ENCODE measurements at regions not wholly inside any gene's neighbourhood (a gene's known extent, or its start where the extent isn't known, plus 50 kb on each side); places are given as distances from the start of the nearest gene placed in this dataset.

- Histone ChIP-seq H3K4me1 (peaks cover 8 to 22% (median 17%) of the 10 kb centered on the region in 10 experiments), H3K4me2 (no peak overlapping the region), H3K9ac (no peak overlapping the region), H3K4me3 (no peak overlapping the region), H3K27ac (no peak overlapping the region), H4K20me1 (no peaks in the 10 kb centered on the region), H3K36me3 (no peaks in the 10 kb centered on the region), H3K27me3 (no peaks in the 10 kb centered on the region), H3K9me3 (replicated peaks in 1 of 11) (0 out of 22 replicates have a peak, but pooled peaks cover 0 to 7% (median 0%) of the 10 kb centered on the region in 11 experiments)
- no peak for TF ChIP-seq Cebpa-rat (IDR thresholded peaks at IDR 0.05)
Measured at GRCh38 chr1:214205053-214205452, 75.9 kb upstream of the SMYD2 start.

GRCh38 chr1:214208460-214208859 lies 72.5 kb upstream of the SMYD2 start:
- Histone ChIP-seq H3K27me3 (no peaks in the 10 kb centered on the region), H3K9ac (peak overlapping the region in 3 of 11 experiments; percentile 18 to 54 (median 29); a peak in 4 of 22 replicates), H4K20me1 (no peaks in the 10 kb centered on the region), H3K9me3 (replicated peaks in 1 of 11) (0 out of 22 replicates have a peak, but pooled peaks cover 0 to 7% (median 0%) of the 10 kb centered on the region in 11 experiments), H3K27ac (peak overlapping the region in 7 of 11 experiments; percentile 41 to 74 (median 67); a peak in 14 of 22 replicates), H3K4me1 (peaks cover 8 to 22% (median 18%) of the 10 kb centered on the region in 10 experiments), H3K4me3 (no peak overlapping the region), H3K36me3 (no peaks in the 10 kb centered on the region), H3K4me2 (peak overlapping the region; percentile 17 to 71 (median 47); a peak in 20 of 22 replicates)
- TF ChIP-seq Cebpa-rat (IDR thresholded peaks at IDR 0.05): no peak

- Histone ChIP-seq H3K9ac (peak overlapping the region in 6 of 11 experiments; percentile 1 to 54 (median 22); a peak in 4 of 22 replicates), H4K20me1 (no peaks in the 10 kb centered on the region), H3K36me3 (no peaks in the 10 kb centered on the region), H3K4me2 (peak overlapping the region; percentile 17 to 71 (median 47); a peak in 21 of 22 replicates), H3K4me3 (no peak overlapping the region), H3K4me1 (peaks cover 8 to 23% (median 19%) of the 10 kb centered on the region in 10 experiments), H3K27ac (peak overlapping the region in 8 of 11 experiments; percentile 40 to 74 (median 65); a peak in 14 of 22 replicates), H3K27me3 (no peaks in the 10 kb centered on the region), H3K9me3 (replicated peaks in 1 of 11) (0 out of 22 replicates have a peak, but pooled peaks cover 0 to 3% (median 0%) of the 10 kb centered on the region in 11 experiments)
- no peak for TF ChIP-seq Cebpa-rat (IDR thresholded peaks at IDR 0.05)
Measured at GRCh38 chr1:214209260-214209808, 71.6 kb upstream of the SMYD2 start.

GRCh38 chr1:214213136-214213535 lies 67.8 kb upstream of the SMYD2 start:
- no peaks in the 10 kb centered on the region for H3K27me3 ChIP-seq
- no peaks in the 10 kb centered on the region for H4K20me1 ChIP-seq
- H3K9me3 ChIP-seq (replicated peaks in 1 of 11): no peaks in the 10 kb centered on the region
- H3K27ac ChIP-seq: no peak overlapping the region
- H3K4me2 ChIP-seq: no peak overlapping the region; a peak in 1 of 22 replicates
- no peak for TF ChIP-seq Cebpa-rat (IDR thresholded peaks at IDR 0.05)
- no peak overlapping the region for H3K9ac ChIP-seq
- H3K4me1 ChIP-seq: peaks cover 8 to 23% (median 17%) of the 10 kb centered on the region in 10 experiments
- H3K4me3 ChIP-seq: no peak overlapping the region
- H3K36me3 ChIP-seq: no peaks in the 10 kb centered on the region

- no peaks in the 10 kb centered on the region for H3K27me3 ChIP-seq
- no peaks in the 10 kb centered on the region for H3K36me3 ChIP-seq
- H3K27ac ChIP-seq: no peak overlapping the region
- H3K9me3 ChIP-seq (replicated peaks in 1 of 11): no peaks in the 10 kb centered on the region
- H4K20me1 ChIP-seq: no peaks in the 10 kb centered on the region
- H3K4me1 ChIP-seq: peaks cover 0 to 12% (median under 1%) of the 10 kb centered on the region in 10 experiments; a peak in 7 of 20 replicates
- no peak overlapping the region for H3K4me3 ChIP-seq
- H3K4me2 ChIP-seq: no peak overlapping the region
- no peak overlapping the region for H3K9ac ChIP-seq
- TF ChIP-seq Cebpa-rat (IDR thresholded peaks at IDR 0.05): no peak
Measured at GRCh38 chr1:214214851-214215250, 66.1 kb upstream of the SMYD2 start.

GRCh38 chr1:214215583-214215982 lies 65.4 kb upstream of the SMYD2 start:
- no peak for TF ChIP-seq Cebpa-rat (IDR thresholded peaks at IDR 0.05)
- no peaks in the 10 kb centered on the region for H4K20me1 ChIP-seq
- no peak overlapping the region for H3K4me3 ChIP-seq
- peaks cover 0 to 12% (median 0%) of the 10 kb centered on the region in 10 experiments; a peak in 4 of 20 replicates for H3K4me1 ChIP-seq
- no peak overlapping the region for H3K9ac ChIP-seq
- no peaks in the 10 kb centered on the region for H3K27me3 ChIP-seq
- H3K27ac ChIP-seq: no peak overlapping the region
- no peaks in the 10 kb centered on the region for H3K36me3 ChIP-seq
- no peak overlapping the region for H3K4me2 ChIP-seq
- H3K9me3 ChIP-seq (replicated peaks in 1 of 11): no peaks in the 10 kb centered on the region

GRCh38 chr1:214216021-214216420 lies 64.9 kb upstream of the SMYD2 start:
- Histone ChIP-seq H3K4me1 (peaks cover 0 to 12% (median 0%) of the 10 kb centered on the region in 10 experiments; a peak in 4 of 20 replicates), H3K9me3 (replicated peaks in 1 of 11) (no peaks in the 10 kb centered on the region), H3K27me3 (no peaks in the 10 kb centered on the region), H3K36me3 (no peaks in the 10 kb centered on the region), H3K4me3 (no peak overlapping the region), H3K27ac (no peak overlapping the region), H3K9ac (no peak overlapping the region), H4K20me1 (no peaks in the 10 kb centered on the region), H3K4me2 (no peak overlapping the region)
- no peak for TF ChIP-seq Cebpa-rat (IDR thresholded peaks at IDR 0.05)

- Histone ChIP-seq H3K9me3 (replicated peaks in 1 of 11) (no peaks in the 10 kb centered on the region), H3K4me2 (no peak overlapping the region), H4K20me1 (no peaks in the 10 kb centered on the region), H3K27me3 (no peaks in the 10 kb centered on the region), H3K36me3 (no peaks in the 10 kb centered on the region), H3K4me3 (no peak overlapping the region), H3K9ac (no peak overlapping the region), H3K27ac (no peak overlapping the region), H3K4me1 (peaks cover 0 to 12% (median 0%) of the 10 kb centered on the region in 10 experiments; a peak in 4 of 20 replicates)
- no peak for TF ChIP-seq Cebpa-rat (IDR thresholded peaks at IDR 0.05)
Measured at GRCh38 chr1:214216779-214217178, 64.2 kb upstream of the SMYD2 start.

GRCh38 chr1:214219902-214220301 lies 61.1 kb upstream of the SMYD2 start:
- Histone ChIP-seq H3K27me3 (no peaks in the 10 kb centered on the region), H3K9ac (no peak overlapping the region), H3K4me1 (peaks cover 0 to 16% (median 11%) of the 10 kb centered on the region in 10 experiments; a peak in 13 of 20 replicates), H3K36me3 (no peaks in the 10 kb centered on the region), H3K4me2 (no peak overlapping the region), H3K27ac (no peak overlapping the region), H3K9me3 (replicated peaks in 1 of 11) (no peaks in the 10 kb centered on the region), H4K20me1 (no peaks in the 10 kb centered on the region), H3K4me3 (no peak overlapping the region)
- TF ChIP-seq Cebpa-rat (IDR thresholded peaks at IDR 0.05): no peak

- Histone ChIP-seq H3K27ac (no peak overlapping the region), H3K27me3 (no peaks in the 10 kb centered on the region), H3K4me3 (no peak overlapping the region), H4K20me1 (no peaks in the 10 kb centered on the region), H3K4me2 (no peak overlapping the region), H3K9ac (no peak overlapping the region), H3K4me1 (peaks cover 0 to 21% (median 11%) of the 10 kb centered on the region in 10 experiments; a peak in 13 of 20 replicates), H3K36me3 (no peaks in the 10 kb centered on the region), H3K9me3 (replicated peaks in 1 of 11) (no peaks in the 10 kb centered on the region)
- TF ChIP-seq Cebpa-rat (IDR thresholded peaks at IDR 0.05): no peak
Measured at GRCh38 chr1:214220891-214221290, 60.1 kb upstream of the SMYD2 start.
